GM13976 (cell line): ENCODE measurements at regions not wholly inside any gene's neighbourhood (a gene's known extent, or its start where the extent isn't known, plus 50 kb on each side); places are given as distances from the start of the nearest gene placed in this dataset.

Experiments
- DNase-seq: peaks from one replicate; pipeline ENCODE4 v3.0.0; 2012; ENCODE audit warnings: low spot score
- CTCF ChIP-seq: IDR thresholded peaks from 2 replicates; pipeline ENCODE4 v1.5.1; 2012; ENCODE audit warnings: borderline replicate concordance, mild to moderate bottlenecking; ENCODE audit not compliant: insufficient read depth; ENCODE audit errors: extremely low read depth, missing control alignments, control extremely low read depth
- in situ Hi-C: fragments of 300-500 bp; cut with MboI; formaldehyde crosslinking; loops from one replicate; pipeline ENCODE4 v1.12.0; 2022; ENCODE audit warnings: low sequenced_read_pairs, mixed read lengths, inconsistent platforms; ENCODE audit not compliant: unreplicated experiment

GRCh38 chr12:58204071-58204470 is 262.7 kb downstream of the ATP23 start:
- DNase-seq, result no peak
- TF ChIP-seq CTCF, result no peak
- in situ Hi-C loops, result no loop called here

GRCh38 chr12:58206876-58207275 is 265.5 kb downstream of the ATP23 start:
- TF ChIP-seq CTCF, result no peak
- no peak for DNase-seq
- in situ Hi-C loops, result no loop called here

- in situ Hi-C loops, result no loop called here
These were observed 269.8 kb downstream of the ATP23 start for GRCh38 chr12:58211211-58211610.

GRCh38 chr12:58217130-58217529 is 275.8 kb downstream of the ATP23 start:
- in situ Hi-C loops, result no loop called here
- TF ChIP-seq CTCF, result no peak
- no peak for DNase-seq

More at GRCh38 chr12:58211211-58211610, 269.8 kb downstream of the ATP23 start:
- no peak for TF ChIP-seq CTCF
- no peak for DNase-seq

GRCh38 chr12:58224536-58225105 is 283.3 kb downstream of the ATP23 start:
- in situ Hi-C loops, result no loop called here
- no peak for DNase-seq
- TF ChIP-seq CTCF, result no peak

GRCh38 chr12:58225203-58225877 is 284.0 kb downstream of the ATP23 start:
- in situ Hi-C loops, result no loop called here
- TF ChIP-seq CTCF, result no peak
- DNase-seq, result no peak
